ENCODE measurements at regions not wholly inside any gene's neighbourhood (a gene's known extent, or its start where the extent isn't known, plus 50 kb on each side); places are given as distances from the start of the nearest gene placed in this dataset.

GRCh38 chrX:134737061-134737460 is 59.9 kb downstream of the PABIR2 start:
- TF ChIP-seq, protein P1, sequence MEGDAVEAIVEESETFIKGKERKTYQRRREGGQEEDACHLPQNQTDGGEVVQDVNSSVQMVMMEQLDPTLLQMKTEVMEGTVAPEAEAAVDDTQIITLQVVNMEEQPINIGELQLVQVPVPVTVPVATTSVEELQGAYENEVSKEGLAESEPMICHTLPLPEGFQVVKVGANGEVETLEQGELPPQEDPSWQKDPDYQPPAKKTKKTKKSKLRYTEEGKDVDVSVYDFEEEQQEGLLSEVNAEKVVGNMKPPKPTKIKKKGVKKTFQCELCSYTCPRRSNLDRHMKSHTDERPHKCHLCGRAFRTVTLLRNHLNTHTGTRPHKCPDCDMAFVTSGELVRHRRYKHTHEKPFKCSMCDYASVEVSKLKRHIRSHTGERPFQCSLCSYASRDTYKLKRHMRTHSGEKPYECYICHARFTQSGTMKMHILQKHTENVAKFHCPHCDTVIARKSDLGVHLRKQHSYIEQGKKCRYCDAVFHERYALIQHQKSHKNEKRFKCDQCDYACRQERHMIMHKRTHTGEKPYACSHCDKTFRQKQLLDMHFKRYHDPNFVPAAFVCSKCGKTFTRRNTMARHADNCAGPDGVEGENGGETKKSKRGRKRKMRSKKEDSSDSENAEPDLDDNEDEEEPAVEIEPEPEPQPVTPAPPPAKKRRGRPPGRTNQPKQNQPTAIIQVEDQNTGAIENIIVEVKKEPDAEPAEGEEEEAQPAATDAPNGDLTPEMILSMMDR (IDR thresholded peaks at IDR 0.05; ENCODE audit: extremely low read depth in 1 of 2, insufficient read depth in 1 of 2, low read depth in 1 of 2, low read length in 2 of 2) = no peak
- TF ChIP-seq POLR2A (IDR thresholded peaks at IDR 0.05; ENCODE audit: low read depth, low read length) (no peak), EZH2 (IDR thresholded peaks at IDR 0.05; ENCODE audit: borderline replicate concordance, low read depth, low read length, severe bottlenecking) (no peak), JUN (IDR thresholded peaks at IDR 0.05; ENCODE audit: borderline replicate concordance, insufficient read depth, insufficient read length, low read depth) (no peak), POLR2AphosphoS5 (IDR thresholded peaks at IDR 0.05; ENCODE audit: insufficient read depth, low read depth, low read length) (no peak), GATA2 (IDR thresholded peaks at IDR 0.05; ENCODE audit: insufficient read depth, insufficient read length, low read depth, low read length) (no peak), MYC (IDR thresholded peaks at IDR 0.05; ENCODE audit: low read depth, low read length) (no peak)
- TF ChIP-seq, protein P2, sequence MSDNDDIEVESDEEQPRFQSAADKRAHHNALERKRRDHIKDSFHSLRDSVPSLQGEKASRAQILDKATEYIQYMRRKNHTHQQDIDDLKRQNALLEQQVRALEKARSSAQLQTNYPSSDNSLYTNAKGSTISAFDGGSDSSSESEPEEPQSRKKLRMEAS (IDR thresholded peaks at IDR 0.05; ENCODE audit: insufficient read depth, insufficient read length) = no peak
